Naive B cell (primary cell): ENCODE measurements at regions not wholly inside any gene's neighbourhood (a gene's known extent, or its start where the extent isn't known, plus 50 kb on each side); places are given as distances from the start of the nearest gene placed in this dataset.

ENCODE experiments used
- ATAC-seq, 2 donors: fragments of 150-1000 bp; cut with Tn5 transposase; 2 replicates each; pipeline ENCODE4 v1.10.0; 2021; ENCODE audit warnings: low read depth in 2 of 2, mild to moderate bottlenecking in 2 of 2, moderate library complexity in 2 of 2
- DNase-seq: peaks from one replicate; pipeline ENCODE4 v3.0.0; 2022
- H3K27ac Mint-ChIP-seq, 6 donors: one replicate each; pipeline ENCODE4 v1.8.0; 2020 to 2022; ENCODE audit warnings: mild to moderate bottlenecking in 6 of 6, mixed read lengths in 6 of 6, moderate library complexity in 5 of 6, inconsistent platforms in 2 of 6
- H3K27me3 Mint-ChIP-seq, 3 donors: one replicate each; pipeline ENCODE4 v1.8.0; 2021 to 2022; ENCODE audit warnings: mixed read lengths in 3 of 3, mild to moderate bottlenecking in 1 of 3
- H3K36me3 Mint-ChIP-seq, 2 donors: one replicate each; pipeline ENCODE4 v1.8.0; 2020 to 2022; ENCODE audit warnings: mixed read lengths in 2 of 2, inconsistent platforms in 1 of 2, mild to moderate bottlenecking in 1 of 2
- H3K4me1 Mint-ChIP-seq, 3 donors: one replicate each; pipeline ENCODE4 v1.8.0; 2020 to 2022; ENCODE audit warnings: mixed read lengths in 3 of 3, inconsistent platforms in 1 of 3, mild to moderate bottlenecking in 1 of 3, moderate library complexity in 1 of 3
- H3K4me3 Mint-ChIP-seq, 8 donors: one replicate each; pipeline ENCODE4 v1.8.0; 2020 to 2022; ENCODE audit warnings: mild to moderate bottlenecking in 8 of 8, mixed read lengths in 8 of 8, moderate library complexity in 8 of 8, inconsistent platforms in 2 of 8
- H3K9me3 Mint-ChIP-seq, 7 donors: one replicate each; pipeline ENCODE4 v1.8.0; 2020 to 2022; ENCODE audit warnings: mixed read lengths in 7 of 7, mild to moderate bottlenecking in 5 of 7, inconsistent platforms in 2 of 7, moderate library complexity in 1 of 7

DNA sequence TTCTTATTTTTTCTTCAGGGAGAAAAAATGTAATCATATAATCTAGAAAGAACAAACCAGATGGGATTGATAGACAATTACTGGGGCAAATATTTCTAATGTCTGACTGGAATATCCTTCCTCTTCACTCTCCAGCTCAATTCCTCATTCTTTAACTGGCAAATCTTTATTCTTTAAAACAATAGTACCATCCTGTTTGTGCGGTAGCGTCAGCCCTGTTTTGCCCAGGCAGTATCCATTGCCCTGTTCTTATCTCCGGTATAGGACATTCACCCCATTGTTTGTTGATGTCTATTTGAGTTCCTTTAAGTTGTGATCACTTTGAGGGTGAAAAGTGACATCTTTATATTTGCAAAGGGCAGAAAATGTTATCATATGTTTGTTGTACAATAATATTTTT is 185.4 kb downstream of the POSTN start:
- H3K27me3 Mint-ChIP-seq = peaks cover 0 to 3% (median 0%) of the 10 kb centered on the region in 3 donors
- no peaks in the 10 kb centered on the region for H3K4me1 Mint-ChIP-seq
- H3K9me3 Mint-ChIP-seq = peaks cover 0 to 6% (median 0%) of the 10 kb centered on the region in 7 donors
- ATAC-seq (no peak), DNase-seq (no peak)
- H3K36me3 Mint-ChIP-seq = no peaks in the 10 kb centered on the region
- no peak overlapping the region for H3K4me3 Mint-ChIP-seq
- H3K27ac Mint-ChIP-seq = no peak overlapping the region

GRCh38 chr13:37412241-37412921 is 186.2 kb downstream of the POSTN start:
- H3K27me3 Mint-ChIP-seq = peaks cover 0 to 3% (median 0%) of the 10 kb centered on the region in 3 donors
- H3K4me3 Mint-ChIP-seq = no peak overlapping the region
- H3K27ac Mint-ChIP-seq = peak overlapping the region in 1 of 6 donors; percentile 72
- DNase-seq (no peak), ATAC-seq (no peak)
- no peaks in the 10 kb centered on the region for H3K36me3 Mint-ChIP-seq
- peaks cover 0 to 6% (median 0%) of the 10 kb centered on the region in 7 donors for H3K9me3 Mint-ChIP-seq
- H3K4me1 Mint-ChIP-seq = no peaks in the 10 kb centered on the region

GRCh38 chr13:37410316-37410715 is 188.3 kb downstream of the POSTN start:
- H3K27ac Mint-ChIP-seq = no peak overlapping the region
- no peak for DNase-seq
- ATAC-seq = no peak
- H3K4me3 Mint-ChIP-seq = no peak overlapping the region
- no peaks in the 10 kb centered on the region for H3K4me1 Mint-ChIP-seq
- no peaks in the 10 kb centered on the region for H3K36me3 Mint-ChIP-seq
- no peaks in the 10 kb centered on the region for H3K27me3 Mint-ChIP-seq
- peaks cover 0 to 8% (median 1%) of the 10 kb centered on the region in 7 donors for H3K9me3 Mint-ChIP-seq

DNA sequence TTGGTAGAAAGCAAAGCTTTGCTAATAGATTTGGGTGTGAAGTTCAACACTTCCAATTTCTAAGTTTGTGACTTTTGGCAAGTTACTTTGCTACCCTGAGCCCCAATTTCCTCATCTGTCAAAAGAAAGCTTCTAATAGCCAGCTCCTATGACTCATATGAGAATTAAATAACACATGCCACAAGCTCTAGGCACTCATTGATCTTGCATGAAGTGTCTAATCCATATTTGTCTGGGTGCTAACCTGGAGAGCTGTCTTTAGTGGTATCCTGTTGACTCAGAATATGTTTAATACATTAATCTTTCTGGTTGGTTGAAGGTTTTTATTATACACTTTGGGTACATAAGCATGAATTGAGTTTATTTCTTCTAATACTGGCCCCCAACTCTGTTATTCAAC is 188.8 kb downstream of the POSTN start:
- no peak for ATAC-seq
- H3K36me3 Mint-ChIP-seq = no peaks in the 10 kb centered on the region
- DNase-seq = no peak
- no peak overlapping the region for H3K27ac Mint-ChIP-seq
- H3K27me3 Mint-ChIP-seq = no peaks in the 10 kb centered on the region
- H3K4me3 Mint-ChIP-seq = no peak overlapping the region
- H3K9me3 Mint-ChIP-seq = peaks cover 0 to 8% (median 1%) of the 10 kb centered on the region in 7 donors
- no peaks in the 10 kb centered on the region for H3K4me1 Mint-ChIP-seq

DNA sequence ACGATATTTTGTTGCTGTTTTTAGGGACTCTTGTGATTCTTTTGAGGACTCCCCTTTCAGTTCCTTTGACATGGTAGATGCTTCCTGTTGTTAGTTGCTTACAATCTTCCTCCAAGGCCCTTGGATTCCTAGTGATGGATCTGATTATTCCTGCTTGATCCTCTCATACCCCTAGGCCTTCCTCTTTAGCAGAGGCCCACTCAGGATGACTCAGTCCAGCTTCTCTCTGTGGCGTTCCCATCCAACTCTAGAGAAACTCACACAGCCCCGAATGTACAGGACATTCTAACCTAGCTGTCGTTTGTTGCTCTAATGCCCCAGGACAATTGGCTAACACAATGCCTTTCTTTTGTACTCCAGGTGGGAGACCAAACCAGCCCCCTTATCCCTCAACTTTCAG is 191.4 kb downstream of the POSTN start:
- Mint-ChIP-seq H3K36me3 (no peaks in the 10 kb centered on the region), H3K4me1 (no peaks in the 10 kb centered on the region), H3K9me3 (peaks cover 0 to 8% (median 1%) of the 10 kb centered on the region in 7 donors), H3K27ac (no peak overlapping the region), H3K27me3 (no peaks in the 10 kb centered on the region), H3K4me3 (no peak overlapping the region)
- ATAC-seq = no peak
- DNase-seq = no peak

DNA sequence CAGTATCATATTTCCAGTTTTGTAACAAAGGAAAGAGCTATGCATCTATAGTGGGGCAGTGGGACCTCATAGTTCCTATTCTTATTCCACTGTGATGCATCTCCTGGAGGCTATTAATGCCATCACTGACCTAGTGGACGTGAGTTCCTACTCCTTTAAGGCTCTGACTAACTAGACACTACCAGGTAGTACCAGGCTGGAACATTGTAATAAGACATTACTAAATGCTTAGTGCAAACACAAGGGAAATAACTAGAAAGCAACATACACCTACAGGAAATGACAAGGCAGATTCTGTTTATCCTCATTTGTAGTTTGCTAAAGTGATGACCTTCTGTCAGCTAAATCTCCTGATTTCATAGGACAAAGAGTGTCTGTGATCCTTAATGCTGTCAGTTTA is 192.5 kb downstream of the POSTN start:
- no peak overlapping the region for H3K4me3 Mint-ChIP-seq
- H3K36me3 Mint-ChIP-seq = no peaks in the 10 kb centered on the region
- H3K9me3 Mint-ChIP-seq = peaks cover 0 to 7% (median 1%) of the 10 kb centered on the region in 7 donors
- H3K4me1 Mint-ChIP-seq = no peaks in the 10 kb centered on the region
- ATAC-seq (no peak), DNase-seq (no peak)
- H3K27ac Mint-ChIP-seq = no peak overlapping the region
- H3K27me3 Mint-ChIP-seq = no peaks in the 10 kb centered on the region

DNA sequence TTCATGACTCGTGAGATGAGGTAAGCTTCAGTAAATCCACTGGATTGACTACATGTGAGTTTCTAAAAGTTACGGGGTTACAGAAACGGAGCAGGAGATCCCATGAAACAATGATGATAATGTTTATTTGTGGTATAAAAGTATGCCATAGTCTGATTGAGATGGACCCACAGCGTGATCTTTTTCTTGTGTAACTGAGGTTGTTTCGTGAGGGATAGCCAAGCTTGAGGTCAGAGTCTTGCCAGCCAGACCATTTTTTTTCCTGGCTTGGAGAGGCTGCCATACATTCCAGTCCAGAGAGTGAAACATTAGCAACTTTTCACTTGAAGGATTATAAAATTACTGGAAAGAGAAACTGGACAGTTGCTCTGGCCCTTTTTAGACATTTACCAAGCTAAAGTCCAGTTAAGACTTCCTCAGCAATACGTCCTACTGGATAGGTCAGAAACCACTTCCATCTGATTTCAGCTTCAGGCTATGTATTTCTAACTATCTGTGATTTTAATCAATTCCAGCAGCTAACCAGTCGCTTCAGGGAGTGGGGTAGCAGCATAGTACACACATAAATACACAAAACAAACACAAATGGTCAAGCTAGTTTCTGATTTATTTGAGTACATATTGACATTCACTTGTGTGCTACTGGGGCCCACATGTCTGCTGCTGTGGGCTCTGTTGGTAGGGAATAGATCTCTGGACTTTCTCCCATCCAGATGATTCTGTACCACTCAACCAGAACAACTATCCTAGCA is 194.6 kb downstream of the POSTN start:
- Mint-ChIP-seq H3K36me3 (no peaks in the 10 kb centered on the region), H3K4me1 (no peaks in the 10 kb centered on the region), H3K27me3 (no peaks in the 10 kb centered on the region), H3K4me3 (no peak overlapping the region), H3K27ac (no peak overlapping the region), H3K9me3 (peaks cover 0 to 7% (median 4%) of the 10 kb centered on the region in 7 donors)
- ATAC-seq (no peak), DNase-seq (no peak)

- H3K9me3 Mint-ChIP-seq = peaks cover 4 to 11% (median 5%) of the 10 kb centered on the region in 7 donors
- no peak for ATAC-seq
- no peaks in the 10 kb centered on the region for H3K36me3 Mint-ChIP-seq
These were observed 196.8 kb downstream of the POSTN start for GRCh38 chr13:37401721-37402120.

GRCh38 chr13:37397535-37397934 is 201.0 kb downstream of the POSTN start:
- Mint-ChIP-seq H3K27me3 (no peaks in the 10 kb centered on the region), H3K4me3 (no peak overlapping the region), H3K27ac (no peak overlapping the region), H3K36me3 (no peaks in the 10 kb centered on the region), H3K9me3 (peaks cover 2 to 16% (median 8%) of the 10 kb centered on the region in 7 donors), H3K4me1 (no peaks in the 10 kb centered on the region)
- DNase-seq (no peak), ATAC-seq (no peak)

More at GRCh38 chr13:37401721-37402120, 196.8 kb downstream of the POSTN start:
- no peak for DNase-seq
- Mint-ChIP-seq H3K4me3 (no peak overlapping the region), H3K4me1 (no peaks in the 10 kb centered on the region), H3K27me3 (no peaks in the 10 kb centered on the region), H3K27ac (no peak overlapping the region)

DNA sequence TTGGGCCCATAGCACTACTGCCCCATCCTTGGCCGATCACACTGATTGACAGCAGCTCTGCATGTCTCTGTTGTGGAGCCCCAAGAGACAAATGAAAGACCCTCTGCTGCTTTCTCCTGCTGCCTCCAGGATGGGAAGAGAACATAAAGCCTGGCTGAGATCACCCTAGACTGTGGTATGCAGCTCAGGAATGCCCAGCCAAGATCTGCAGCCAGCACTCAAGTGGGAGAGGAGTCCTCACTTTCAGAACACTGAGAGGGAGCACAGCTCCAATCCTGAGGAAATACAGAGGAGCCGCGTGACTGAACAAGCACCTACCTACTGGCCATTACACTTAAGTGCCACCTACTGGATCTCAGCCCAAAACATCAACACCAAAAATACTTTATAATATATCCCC is 203.0 kb downstream of the POSTN start:
- DNase-seq (no peak), ATAC-seq (no peak)
- no peak overlapping the region for H3K4me3 Mint-ChIP-seq
- H3K27me3 Mint-ChIP-seq = no peaks in the 10 kb centered on the region
- H3K36me3 Mint-ChIP-seq = no peaks in the 10 kb centered on the region
- H3K27ac Mint-ChIP-seq = no peak overlapping the region
- no peaks in the 10 kb centered on the region for H3K4me1 Mint-ChIP-seq
- H3K9me3 Mint-ChIP-seq = peaks cover 0 to 18% (median 9%) of the 10 kb centered on the region in 7 donors

DNA sequence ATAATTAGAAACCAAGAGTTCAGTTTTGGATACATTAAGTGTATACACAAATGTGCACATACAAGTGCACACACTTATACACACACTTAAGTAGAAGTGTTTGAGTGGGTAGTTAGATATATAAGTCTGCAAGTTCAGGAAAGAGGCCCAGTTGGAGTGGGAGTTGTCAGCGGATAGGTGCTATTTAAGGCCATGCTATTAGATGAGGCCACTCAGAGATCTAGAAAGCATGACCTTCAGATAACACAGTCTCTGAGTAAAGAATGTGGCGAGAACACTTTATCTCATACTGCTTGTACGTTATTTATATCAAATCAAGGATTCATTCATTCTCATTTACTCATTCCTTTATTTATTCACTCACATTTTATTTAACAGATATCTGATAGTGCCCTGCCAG is 206.2 kb downstream of the POSTN start:
- Mint-ChIP-seq H3K9me3 (peaks cover 0 to 11% (median 6%) of the 10 kb centered on the region in 7 donors), H3K27me3 (no peaks in the 10 kb centered on the region), H3K36me3 (no peaks in the 10 kb centered on the region), H3K4me3 (no peak overlapping the region), H3K4me1 (no peaks in the 10 kb centered on the region), H3K27ac (no peak overlapping the region)
- ATAC-seq (no peak), DNase-seq (no peak)

GRCh38 chr13:37390735-37391134 is 207.8 kb downstream of the POSTN start:
- Mint-ChIP-seq H3K27me3 (no peaks in the 10 kb centered on the region), H3K27ac (no peak overlapping the region), H3K4me3 (no peak overlapping the region), H3K36me3 (no peaks in the 10 kb centered on the region), H3K4me1 (no peaks in the 10 kb centered on the region), H3K9me3 (peaks cover 0 to 11% (median 2%) of the 10 kb centered on the region in 7 donors)
- DNase-seq (no peak), ATAC-seq (no peak)

DNA sequence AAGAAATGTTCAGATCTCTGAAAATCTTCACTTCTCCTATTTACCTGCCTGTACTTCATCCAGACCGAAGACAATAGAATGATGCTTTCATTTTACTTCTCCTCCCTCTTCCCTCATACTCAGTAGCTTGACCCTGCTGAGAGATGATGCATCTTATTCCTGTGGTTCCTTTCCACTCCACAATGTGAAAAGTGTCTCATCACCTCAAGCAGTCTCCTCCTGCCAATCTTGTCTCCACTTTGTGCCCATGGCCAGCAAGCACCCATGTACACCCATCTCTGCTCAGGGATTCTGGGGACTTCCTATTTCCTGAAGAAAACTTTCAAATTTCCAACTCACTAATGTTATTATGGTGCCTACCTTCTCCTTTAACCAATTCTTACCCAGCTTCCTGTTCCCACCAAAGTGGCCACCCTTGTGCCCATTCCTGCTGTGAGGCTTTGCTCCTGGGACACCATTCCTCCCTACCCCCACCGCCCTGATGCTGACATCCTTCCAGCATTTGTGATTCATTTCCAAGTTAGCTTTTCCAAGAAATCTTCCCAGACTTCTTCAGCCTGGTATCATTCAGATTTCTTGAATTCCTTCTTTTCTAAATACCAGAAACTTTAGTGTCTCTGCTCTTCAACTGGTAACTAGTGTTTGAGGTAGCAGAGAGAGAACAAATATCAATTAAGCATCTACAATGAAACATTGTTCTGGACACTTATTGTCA is 212.5 kb downstream of the POSTN start:
- no peaks in the 10 kb centered on the region for H3K4me1 Mint-ChIP-seq
- H3K36me3 Mint-ChIP-seq = no peaks in the 10 kb centered on the region
- no peaks in the 10 kb centered on the region for H3K27me3 Mint-ChIP-seq
- no peak overlapping the region for H3K4me3 Mint-ChIP-seq
- ATAC-seq (no peak), DNase-seq (no peak)
- H3K9me3 Mint-ChIP-seq = peaks cover 0 to 3% (median 0%) of the 10 kb centered on the region in 7 donors
- H3K27ac Mint-ChIP-seq = peak overlapping the region in 1 of 6 donors; percentile 5

GRCh38 chr13:37385248-37385647 is 213.3 kb downstream of the POSTN start:
- Mint-ChIP-seq H3K36me3 (no peaks in the 10 kb centered on the region), H3K4me3 (no peak overlapping the region), H3K27ac (no peak overlapping the region), H3K4me1 (no peaks in the 10 kb centered on the region), H3K9me3 (peaks cover 0 to 3% (median 0%) of the 10 kb centered on the region in 7 donors), H3K27me3 (no peaks in the 10 kb centered on the region)
- ATAC-seq (no peak), DNase-seq (no peak)
